GM12878 (cell line): ENCODE measurements at regions not wholly inside any gene's neighbourhood (a gene's known extent, or its start where the extent isn't known, plus 50 kb on each side); places are given as distances from the start of the nearest gene placed in this dataset.

Source experiments
- CHD2 ChIP-seq: IDR thresholded peaks from 2 replicates; pipeline ENCODE4 v1.6.1; 2011; ENCODE audit warnings: low read depth, low read length, improper control_type of control experiment, borderline replicate concordance
- CTCF ChIP-seq, 3 experiments: IDR thresholded peaks in 2 of 3; conservative IDR thresholded peaks in 1 of 3; 2 replicates each; pipeline ENCODE4 v1.5.1; 2011; ENCODE audit warnings: low read depth in 3 of 3, low read length in 3 of 3, mild to moderate bottlenecking in 3 of 3, control low read depth in 2 of 3, moderate library complexity in 2 of 3, inconsistent platforms in 1 of 3, mixed read lengths in 1 of 3; ENCODE audit not compliant: control insufficient read depth in 2 of 3, insufficient read depth in 1 of 3; ENCODE audit errors: extremely low read depth in 1 of 3
- EED ChIP-seq: sonication (generic); IDR thresholded peaks from 2 replicates; pipeline ENCODE4 v1.6.1; 2016; ENCODE audit warnings: antibody characterized with exemption, low read depth
- EP300 ChIP-seq, 2 experiments: fragments of 150-350 bp in 1 of 2; IDR thresholded peaks; 2 replicates each; pipeline ENCODE4 v1.6.1; 2011 to 2012; ENCODE audit warnings: low read depth in 2 of 2, low read length in 2 of 2, borderline replicate concordance in 1 of 2, improper control_type of control experiment in 1 of 2, inconsistent platforms in 1 of 2; ENCODE audit not compliant: control insufficient read depth in 1 of 2
- POLR2AphosphoS2 ChIP-seq: IDR thresholded peaks from 2 replicates; pipeline ENCODE4 v1.6.1; 2011; ENCODE audit warnings: low read depth, mild to moderate bottlenecking, low read length, improper control_type of control experiment, moderate library complexity
- SMC3 ChIP-seq: IDR thresholded peaks from 2 replicates; pipeline ENCODE4 v1.6.1; 2011; ENCODE audit warnings: low read length, improper control_type of control experiment, borderline replicate concordance
- TF ChIP-seq, protein P1 (sequence below): fragments of 450-650 bp; IDR thresholded peaks from 2 replicates; pipeline ENCODE4 v1.6.1; 2014; ENCODE audit warnings: mild to moderate bottlenecking

DNA sequence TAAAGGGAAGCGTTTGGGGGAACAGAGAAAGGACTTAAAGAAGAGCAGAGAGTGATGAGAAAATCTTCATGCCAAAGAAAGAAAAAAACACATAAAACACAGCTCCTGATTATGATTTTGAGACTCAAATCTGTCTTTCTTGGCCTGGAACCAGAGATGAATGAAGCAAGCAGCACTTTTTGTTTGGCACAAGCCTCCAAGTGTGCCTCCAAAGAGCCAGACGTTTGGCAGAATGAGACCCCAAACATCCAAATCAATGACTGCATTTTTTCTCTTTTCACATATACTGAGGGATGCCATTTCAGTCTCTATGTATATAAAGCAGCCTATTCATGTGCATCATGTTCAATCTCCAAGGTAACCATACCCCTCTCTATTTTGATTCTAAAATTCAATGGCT lies 424.2 kb downstream of the TUSC1 start:
- no peak for TF ChIP-seq EED
- TF ChIP-seq SMC3, result no peak
- TF ChIP-seq CHD2, result no peak
- TF ChIP-seq, protein P1, sequence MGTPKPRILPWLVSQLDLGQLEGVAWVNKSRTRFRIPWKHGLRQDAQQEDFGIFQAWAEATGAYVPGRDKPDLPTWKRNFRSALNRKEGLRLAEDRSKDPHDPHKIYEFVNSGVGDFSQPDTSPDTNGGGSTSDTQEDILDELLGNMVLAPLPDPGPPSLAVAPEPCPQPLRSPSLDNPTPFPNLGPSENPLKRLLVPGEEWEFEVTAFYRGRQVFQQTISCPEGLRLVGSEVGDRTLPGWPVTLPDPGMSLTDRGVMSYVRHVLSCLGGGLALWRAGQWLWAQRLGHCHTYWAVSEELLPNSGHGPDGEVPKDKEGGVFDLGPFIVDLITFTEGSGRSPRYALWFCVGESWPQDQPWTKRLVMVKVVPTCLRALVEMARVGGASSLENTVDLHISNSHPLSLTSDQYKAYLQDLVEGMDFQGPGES, result no peak
- no peak for TF ChIP-seq EP300 (IDR thresholded peaks at IDR 0.05; ENCODE audit: borderline replicate concordance in 1 of 2, control insufficient read depth in 1 of 2, low read depth in 2 of 2, low read length in 2 of 2)
- no peak for TF ChIP-seq POLR2AphosphoS2
- no peak for TF ChIP-seq CTCF (IDR thresholded peaks at IDR 0.05 in 2 of 3, conservative IDR thresholded peaks at IDR 0.05 in 1 of 3; ENCODE audit: control insufficient read depth in 2 of 3, extremely low read depth in 1 of 3, insufficient read depth in 1 of 3, low read depth in 3 of 3, low read length in 3 of 3)
